HG02759 (cell line): ENCODE measurements at regions not wholly inside any gene's neighbourhood (a gene's known extent, or its start where the extent isn't known, plus 50 kb on each side); places are given as distances from the start of the nearest gene placed in this dataset.

Source experiments
- ATAC-seq: cut with Tn5 transposase; IDR thresholded peaks from one replicate; pipeline ENCODE4 v1.9.1; 2021; ENCODE audit warnings: mild to moderate bottlenecking, moderate library complexity; ENCODE audit not compliant: unreplicated experiment

GRCh38 chr12:40552868-40553267 is 139.4 kb upstream of the CNTN1 start:
- no peak for ATAC-seq

GRCh38 chr12:40557980-40558379 is 134.3 kb upstream of the CNTN1 start:
- no peak for ATAC-seq

GRCh38 chr12:40559865-40560264 is 132.4 kb upstream of the CNTN1 start:
- ATAC-seq, result no peak

GRCh38 chr12:40560848-40561247 is 131.4 kb upstream of the CNTN1 start:
- ATAC-seq, result no peak

- no peak for ATAC-seq
These were observed 130.8 kb upstream of the CNTN1 start for GRCh38 chr12:40561395-40561966.

- no peak for ATAC-seq
These were observed 127.1 kb upstream of the CNTN1 start for GRCh38 chr12:40565029-40565633.

- ATAC-seq, result no peak
These were observed 126.0 kb upstream of the CNTN1 start for GRCh38 chr12:40566271-40566670.

- ATAC-seq, result no peak
These were observed 122.5 kb upstream of the CNTN1 start for GRCh38 chr12:40569626-40570179.

- no peak for ATAC-seq
These were observed 119.2 kb upstream of the CNTN1 start for GRCh38 chr12:40573024-40573423.

- no peak for ATAC-seq
These were observed 116.3 kb upstream of the CNTN1 start for GRCh38 chr12:40575987-40576386.

GRCh38 chr12:40577834-40578233 is 114.4 kb upstream of the CNTN1 start:
- no peak for ATAC-seq

GRCh38 chr12:40579687-40580086 is 112.6 kb upstream of the CNTN1 start:
- ATAC-seq, result no peak

- no peak for ATAC-seq
These were observed 111.9 kb upstream of the CNTN1 start for GRCh38 chr12:40580346-40580745.

GRCh38 chr12:40581889-40582288 is 110.3 kb upstream of the CNTN1 start:
- ATAC-seq, result no peak

GRCh38 chr12:40583743-40584142 is 108.5 kb upstream of the CNTN1 start:
- no peak for ATAC-seq

GRCh38 chr12:40584763-40585162 is 107.5 kb upstream of the CNTN1 start:
- ATAC-seq, result no peak

GRCh38 chr12:40586823-40587222 is 105.4 kb upstream of the CNTN1 start:
- ATAC-seq, result no peak

GRCh38 chr12:40587421-40587820 is 104.8 kb upstream of the CNTN1 start:
- no peak for ATAC-seq

GRCh38 chr12:40587970-40588369 is 104.3 kb upstream of the CNTN1 start:
- no peak for ATAC-seq

GRCh38 chr12:40597133-40597532 is 95.1 kb upstream of the CNTN1 start:
- ATAC-seq, result no peak

- ATAC-seq, result no peak
These were observed 94.2 kb upstream of the CNTN1 start for GRCh38 chr12:40598073-40598472.

GRCh38 chr12:40602562-40602961 is 89.7 kb upstream of the CNTN1 start:
- ATAC-seq, result no peak

GRCh38 chr12:40614923-40615322 is 77.3 kb upstream of the CNTN1 start:
- peak; percentile 60 for ATAC-seq
